ENCODE measurements at regions not wholly inside any gene's neighbourhood (a gene's known extent, or its start where the extent isn't known, plus 50 kb on each side); places are given as distances from the start of the nearest gene placed in this dataset.

DNA sequence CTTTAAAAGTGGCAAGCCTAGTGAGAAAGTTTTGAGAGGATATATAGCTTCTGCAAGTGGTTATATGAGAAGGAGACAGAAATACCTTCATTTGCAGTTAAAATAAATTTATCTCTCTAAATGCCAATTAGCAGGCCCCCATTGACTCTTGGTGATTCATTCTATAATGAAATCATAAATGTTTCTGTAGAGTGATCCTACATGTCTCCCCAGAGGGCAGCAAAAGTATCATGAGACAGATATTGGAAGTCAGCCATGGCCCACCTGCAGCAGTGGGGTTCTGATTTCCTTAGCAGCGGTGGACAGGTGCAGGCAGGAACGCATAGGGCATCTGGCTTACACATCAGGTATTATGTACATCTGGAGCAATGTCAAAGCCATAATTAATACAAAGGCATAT lies 385.4 kb upstream of the SLC10A2 start:
- TF ChIP-seq, protein P1, sequence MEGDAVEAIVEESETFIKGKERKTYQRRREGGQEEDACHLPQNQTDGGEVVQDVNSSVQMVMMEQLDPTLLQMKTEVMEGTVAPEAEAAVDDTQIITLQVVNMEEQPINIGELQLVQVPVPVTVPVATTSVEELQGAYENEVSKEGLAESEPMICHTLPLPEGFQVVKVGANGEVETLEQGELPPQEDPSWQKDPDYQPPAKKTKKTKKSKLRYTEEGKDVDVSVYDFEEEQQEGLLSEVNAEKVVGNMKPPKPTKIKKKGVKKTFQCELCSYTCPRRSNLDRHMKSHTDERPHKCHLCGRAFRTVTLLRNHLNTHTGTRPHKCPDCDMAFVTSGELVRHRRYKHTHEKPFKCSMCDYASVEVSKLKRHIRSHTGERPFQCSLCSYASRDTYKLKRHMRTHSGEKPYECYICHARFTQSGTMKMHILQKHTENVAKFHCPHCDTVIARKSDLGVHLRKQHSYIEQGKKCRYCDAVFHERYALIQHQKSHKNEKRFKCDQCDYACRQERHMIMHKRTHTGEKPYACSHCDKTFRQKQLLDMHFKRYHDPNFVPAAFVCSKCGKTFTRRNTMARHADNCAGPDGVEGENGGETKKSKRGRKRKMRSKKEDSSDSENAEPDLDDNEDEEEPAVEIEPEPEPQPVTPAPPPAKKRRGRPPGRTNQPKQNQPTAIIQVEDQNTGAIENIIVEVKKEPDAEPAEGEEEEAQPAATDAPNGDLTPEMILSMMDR (IDR thresholded peaks at IDR 0.05; ENCODE audit: low read depth, low read length): no peak
- no peak for TF ChIP-seq EZH2phosphoT487 (IDR thresholded peaks at IDR 0.05; ENCODE audit: low read depth)

Measured in OCI-LY3 (cell line).